HEK293 (cell line): ENCODE measurements at regions not wholly inside any gene's neighbourhood (a gene's known extent, or its start where the extent isn't known, plus 50 kb on each side); places are given as distances from the start of the nearest gene placed in this dataset.

Experiments used
- CTCF ChIA-PET: fragments of 350-600 bp; formaldehyde crosslinking; extraction: SDS; loops from one replicate; lab custom pipeline; 2021; ENCODE audit warnings: antibody characterized with exemption; lab: Yijun Ruan, JAX
- POLR2A ChIA-PET: fragments of 300-600 bp; formaldehyde crosslinking; extraction: SDS; loops from one replicate; lab custom pipeline; 2020; ENCODE audit warnings: antibody characterized with exemption, inconsistent platforms; lab: Yijun Ruan, JAX
- H3K27ac ChIP-seq: fragments of 200-500 bp; sonication (Bioruptor generic); 2 replicates; pipeline ENCODE4 v1.5.1; 2014; ENCODE audit warnings: low read depth, low read length, control low read depth, inconsistent platforms; ENCODE audit errors: extremely low read depth
- H3K36me3 ChIP-seq, 2 experiments: fragments of 200-500 bp in 1 of 2; sonication (Bioruptor generic) in 1 of 2; 1 replicate in 1 of 2; 2 replicates in 1 of 2; pipeline ENCODE4 v1.5.1; 2014 to 2017; ENCODE audit warnings: inconsistent platforms in 2 of 2, low read length in 2 of 2; ENCODE audit not compliant: control insufficient read depth in 2 of 2, insufficient read depth in 1 of 2
- H3K4me1 ChIP-seq: fragments of 200-500 bp; sonication (Bioruptor generic); 2 replicates; pipeline ENCODE4 v1.5.1; 2014; ENCODE audit warnings: mild to moderate bottlenecking, low read length, inconsistent platforms; ENCODE audit not compliant: control insufficient read depth, insufficient read depth
- H3K4me3 ChIP-seq: 2 replicates; pipeline ENCODE4 v1.5.1; 2011; ENCODE audit warnings: low read depth, mild to moderate bottlenecking, control low read depth, low read length, moderate library complexity
- H3K9me3 ChIP-seq: fragments of 200-500 bp; sonication (Bioruptor generic); 2 replicates; pipeline ENCODE4 v1.5.1; 2014; ENCODE audit warnings: low read depth, low read length, inconsistent platforms; ENCODE audit not compliant: control insufficient read depth, insufficient read depth
- BCL11B ChIP-seq: fragments of 450-650 bp; formaldehyde crosslinking; IDR thresholded peaks from 2 replicates; pipeline ENCODE4 v1.5.1; 2016; ENCODE audit warnings: low read depth, missing biosample characterization, missing genetic modification characterization
- ELK4 ChIP-seq: IDR thresholded peaks from 2 replicates; pipeline ENCODE4 v1.6.1; 2011; ENCODE audit warnings: mild to moderate bottlenecking, low read depth, low read length, borderline replicate concordance
- FEZF1 ChIP-seq: fragments of 450-650 bp; formaldehyde crosslinking; IDR thresholded peaks from 2 replicates; pipeline ENCODE4 v1.5.1; 2016; ENCODE audit warnings: missing biosample characterization, missing genetic modification characterization
- GLIS2 ChIP-seq: fragments of 450-650 bp; formaldehyde crosslinking; IDR thresholded peaks from 2 replicates; pipeline ENCODE4 v1.5.1; 2016; ENCODE audit warnings: missing biosample characterization, missing genetic modification characterization
- RBAK ChIP-seq: fragments of 450-650 bp; formaldehyde crosslinking; IDR thresholded peaks from 2 replicates; pipeline ENCODE4 v1.5.1; 2016; ENCODE audit warnings: missing biosample characterization, missing genetic modification characterization
- SP2 ChIP-seq: fragments of 450-650 bp; formaldehyde crosslinking; IDR thresholded peaks from 2 replicates; pipeline ENCODE4 v1.5.1; 2016; ENCODE audit warnings: missing biosample characterization, missing genetic modification characterization
- TCF7L2 ChIP-seq: IDR thresholded peaks from 2 replicates; pipeline ENCODE4 v1.6.1; 2011; ENCODE audit warnings: low read depth, mild to moderate bottlenecking, inconsistent platforms, low read length, moderate library complexity, borderline replicate concordance
- ZEB2 ChIP-seq: fragments of 450-650 bp; formaldehyde crosslinking; IDR thresholded peaks from 2 replicates; pipeline ENCODE4 v1.5.1; 2016; ENCODE audit warnings: missing biosample characterization, missing genetic modification characterization
- ZNF10 ChIP-seq: fragments of 450-650 bp; formaldehyde crosslinking; IDR thresholded peaks from 2 replicates; pipeline ENCODE4 v1.5.1; 2017; ENCODE audit warnings: missing biosample characterization, missing genetic modification characterization
- ZNF121 ChIP-seq: fragments of 450-650 bp; formaldehyde crosslinking; IDR thresholded peaks from 2 replicates; pipeline ENCODE4 v1.5.1; 2016; ENCODE audit warnings: missing biosample characterization, missing genetic modification characterization
- ZNF146 ChIP-seq: fragments of 450-650 bp; formaldehyde crosslinking; IDR thresholded peaks from 2 replicates; pipeline ENCODE4 v1.5.1; 2016; ENCODE audit warnings: missing biosample characterization, missing genetic modification characterization
- ZNF16 ChIP-seq: fragments of 450-650 bp; formaldehyde crosslinking; IDR thresholded peaks from 2 replicates; pipeline ENCODE4 v1.5.1; 2016; ENCODE audit warnings: low read depth, missing biosample characterization, missing genetic modification characterization
- ZNF184 ChIP-seq: fragments of 450-650 bp; IDR thresholded peaks from 2 replicates; pipeline ENCODE4 v1.5.1; 2018; ENCODE audit warnings: missing biosample characterization, mild to moderate bottlenecking, missing genetic modification characterization
- ZNF19 ChIP-seq: fragments of 450-650 bp; formaldehyde crosslinking; IDR thresholded peaks from 2 replicates; pipeline ENCODE4; 2016; ENCODE audit warnings: missing biosample characterization, missing genetic modification characterization, low read depth
- ZNF2 ChIP-seq: fragments of 450-650 bp; formaldehyde crosslinking; IDR thresholded peaks from 2 replicates; pipeline ENCODE4 v1.5.1; 2016; ENCODE audit warnings: missing biosample characterization, missing genetic modification characterization
- ZNF211 ChIP-seq: fragments of 450-650 bp; formaldehyde crosslinking; IDR thresholded peaks from 2 replicates; pipeline ENCODE4 v1.5.1; 2016; ENCODE audit warnings: low read depth, missing biosample characterization, missing genetic modification characterization
- ZNF248 ChIP-seq: fragments of 450-650 bp; formaldehyde crosslinking; IDR thresholded peaks from 2 replicates; pipeline ENCODE4 v1.5.1; 2017; ENCODE audit warnings: missing biosample characterization, missing genetic modification characterization
- ZNF26 ChIP-seq: fragments of 450-650 bp; formaldehyde crosslinking; IDR thresholded peaks from 2 replicates; pipeline ENCODE4 v1.5.1; 2016; ENCODE audit warnings: missing biosample characterization, missing genetic modification characterization
- ZNF274 ChIP-seq, 2 experiments: fragments of 200-500 bp in 1 of 2; fragments of 450-650 bp in 1 of 2; sonication (Bioruptor generic) in 1 of 2; formaldehyde crosslinking in 1 of 2; IDR thresholded peaks; 2 replicates each; pipeline versions ENCODE4 v1.5.1 to v1.6.1; 2014 to 2016; ENCODE audit warnings: borderline replicate concordance in 1 of 2, inconsistent platforms in 1 of 2, low read length in 1 of 2, missing biosample characterization in 1 of 2, missing genetic modification characterization in 1 of 2
- ZNF335 ChIP-seq: fragments of 450-650 bp; formaldehyde crosslinking; conservative IDR thresholded peaks from 2 replicates; pipeline ENCODE4 v1.5.1; 2016; ENCODE audit warnings: missing biosample characterization, missing genetic modification characterization
- ZNF341 ChIP-seq: fragments of 450-650 bp; formaldehyde crosslinking; IDR thresholded peaks from 2 replicates; pipeline ENCODE4; 2016; ENCODE audit warnings: low read depth, missing biosample characterization, missing genetic modification characterization
- ZNF513 ChIP-seq: fragments of 450-650 bp; IDR thresholded peaks from 2 replicates; pipeline ENCODE4 v1.5.1; 2018; ENCODE audit warnings: missing biosample characterization, missing genetic modification characterization
- ZNF571 ChIP-seq: fragments of 450-650 bp; formaldehyde crosslinking; IDR thresholded peaks from 2 replicates; pipeline ENCODE4 v1.5.0; 2017; ENCODE audit warnings: missing biosample characterization, missing genetic modification characterization
- ZNF585B ChIP-seq: fragments of 450-650 bp; formaldehyde crosslinking; IDR thresholded peaks from 2 replicates; pipeline ENCODE4 v1.5.1; 2016; ENCODE audit warnings: missing biosample characterization, missing genetic modification characterization
- ZNF596 ChIP-seq: fragments of 450-650 bp; IDR thresholded peaks from 2 replicates; pipeline ENCODE4 v1.5.0; 2018; ENCODE audit warnings: missing biosample characterization, mild to moderate bottlenecking, missing genetic modification characterization, moderate library complexity
- ZSCAN18 ChIP-seq: fragments of 450-650 bp; formaldehyde crosslinking; IDR thresholded peaks from 2 replicates; pipeline ENCODE4 v1.5.1; 2016; ENCODE audit warnings: missing biosample characterization, missing genetic modification characterization
- ZSCAN5A ChIP-seq: fragments of 450-650 bp; formaldehyde crosslinking; IDR thresholded peaks from 2 replicates; pipeline ENCODE4 v1.5.1; 2016; ENCODE audit warnings: missing biosample characterization, missing genetic modification characterization
- ZXDB ChIP-seq: fragments of 450-650 bp; formaldehyde crosslinking; IDR thresholded peaks from 2 replicates; pipeline ENCODE4 v1.5.1; 2016; ENCODE audit warnings: missing biosample characterization, missing genetic modification characterization

GRCh38 chr4:42341518-42342026 lies 55.7 kb upstream of the SHISA3 start:
- Histone ChIP-seq H3K36me3 (no peaks in the 10 kb centered on the region), H3K4me1 (no peaks in the 10 kb centered on the region), H3K27ac (no peak overlapping the region), H3K9me3 (no peaks in the 10 kb centered on the region), H3K4me3 (no peak overlapping the region)
- CTCF ChIA-PET = no interaction called here
- POLR2A ChIA-PET = no interaction called here
- TF ChIP-seq ZNF274 (IDR thresholded peaks at IDR 0.05; ENCODE audit: low read length) (no peak), ZNF274 (tag by site-specific recombination; IDR thresholded peaks at IDR 0.05; ENCODE audit: borderline replicate concordance) (no peak), ZNF10 (tag by site-specific recombination) (no peak), ZNF513 (no peak), ZXDB (tag by site-specific recombination) (no peak), SP2 (no peak), ZNF571 (tag by site-specific recombination) (no peak), ZNF26 (no peak), ZNF335 (no peak), ZNF585B (no peak)

- Histone ChIP-seq H3K9me3 (no peaks in the 10 kb centered on the region), H3K4me3 (no peak overlapping the region), H3K36me3 (no peaks in the 10 kb centered on the region), H3K27ac (no peak overlapping the region), H3K4me1 (no peaks in the 10 kb centered on the region)
- TF ChIP-seq ZNF19 (tag by site-specific recombination) (no peak), ZNF596 (tag by site-specific recombination) (no peak), ZNF121 (tag by site-specific recombination) (no peak), ZNF184 (tag by site-specific recombination) (no peak), BCL11B (tag by site-specific recombination) (no peak), ZSCAN18 (tag by site-specific recombination) (no peak), FEZF1 (tag by site-specific recombination) (no peak), ZNF16 (tag by site-specific recombination) (no peak), GLIS2 (tag by site-specific recombination) (no peak)
- ChIA-PET POLR2A (no interaction called here), CTCF (no interaction called here)
Observed at GRCh38 chr4:42342459-42342858, 54.8 kb upstream of the SHISA3 start.

- Histone ChIP-seq H3K9me3 (no peaks in the 10 kb centered on the region), H3K4me3 (no peak overlapping the region), H3K36me3 (no peaks in the 10 kb centered on the region), H3K4me1 (no peaks in the 10 kb centered on the region), H3K27ac (no peak overlapping the region)
- POLR2A ChIA-PET = no interaction called here
- CTCF ChIA-PET = no interaction called here
- no peak for TF ChIP-seq ZNF341 (tag by site-specific recombination)
- no peak for TF ChIP-seq ELK4
- TF ChIP-seq ZEB2 (tag by site-specific recombination) = no peak
- TF ChIP-seq ZNF2 (tag by site-specific recombination) = no peak
- TF ChIP-seq ZNF248 (tag by site-specific recombination) = no peak
- no peak for TF ChIP-seq ZNF211 (tag by site-specific recombination)
- no peak for TF ChIP-seq RBAK (tag by site-specific recombination)
- TF ChIP-seq TCF7L2 = no peak
- TF ChIP-seq ZNF146 (tag by site-specific recombination) = no peak
- no peak for TF ChIP-seq ZSCAN5A (tag by site-specific recombination)
Observed at GRCh38 chr4:42344309-42344708, 53.0 kb upstream of the SHISA3 start.
